ENCODE measurements at regions not wholly inside any gene's neighbourhood (a gene's known extent, or its start where the extent isn't known, plus 50 kb on each side); places are given as distances from the start of the nearest gene placed in this dataset.

- Histone ChIP-seq H3K27me3 (no peaks in the 10 kb centered on the region), H3K27ac (no peak overlapping the region), H3K9me3 (no peaks in the 10 kb centered on the region), H3K4me3 (no peak overlapping the region), H3K36me3 (ENCODE audit: low read depth, missing control alignments) (no peaks in the 10 kb centered on the region), H3K4me1 (no peaks in the 10 kb centered on the region)
- DNase-seq: no peak
- intact Hi-C loops (cut with DNase I; ENCODE audit: low total_unique reads): no loop called here
- TF ChIP-seq, protein P1, sequence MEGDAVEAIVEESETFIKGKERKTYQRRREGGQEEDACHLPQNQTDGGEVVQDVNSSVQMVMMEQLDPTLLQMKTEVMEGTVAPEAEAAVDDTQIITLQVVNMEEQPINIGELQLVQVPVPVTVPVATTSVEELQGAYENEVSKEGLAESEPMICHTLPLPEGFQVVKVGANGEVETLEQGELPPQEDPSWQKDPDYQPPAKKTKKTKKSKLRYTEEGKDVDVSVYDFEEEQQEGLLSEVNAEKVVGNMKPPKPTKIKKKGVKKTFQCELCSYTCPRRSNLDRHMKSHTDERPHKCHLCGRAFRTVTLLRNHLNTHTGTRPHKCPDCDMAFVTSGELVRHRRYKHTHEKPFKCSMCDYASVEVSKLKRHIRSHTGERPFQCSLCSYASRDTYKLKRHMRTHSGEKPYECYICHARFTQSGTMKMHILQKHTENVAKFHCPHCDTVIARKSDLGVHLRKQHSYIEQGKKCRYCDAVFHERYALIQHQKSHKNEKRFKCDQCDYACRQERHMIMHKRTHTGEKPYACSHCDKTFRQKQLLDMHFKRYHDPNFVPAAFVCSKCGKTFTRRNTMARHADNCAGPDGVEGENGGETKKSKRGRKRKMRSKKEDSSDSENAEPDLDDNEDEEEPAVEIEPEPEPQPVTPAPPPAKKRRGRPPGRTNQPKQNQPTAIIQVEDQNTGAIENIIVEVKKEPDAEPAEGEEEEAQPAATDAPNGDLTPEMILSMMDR (IDR thresholded peaks at IDR 0.05): no peak
- no peak for TF ChIP-seq POLR2A (IDR thresholded peaks at IDR 0.05)
- 93 to 97% methylated on average over 2 of the region's 2 CpGs for WGBS, 2 donors
These were observed 329.6 kb downstream of the MED10 start for GRCh38 chr5:6048746-6049145.

DNA sequence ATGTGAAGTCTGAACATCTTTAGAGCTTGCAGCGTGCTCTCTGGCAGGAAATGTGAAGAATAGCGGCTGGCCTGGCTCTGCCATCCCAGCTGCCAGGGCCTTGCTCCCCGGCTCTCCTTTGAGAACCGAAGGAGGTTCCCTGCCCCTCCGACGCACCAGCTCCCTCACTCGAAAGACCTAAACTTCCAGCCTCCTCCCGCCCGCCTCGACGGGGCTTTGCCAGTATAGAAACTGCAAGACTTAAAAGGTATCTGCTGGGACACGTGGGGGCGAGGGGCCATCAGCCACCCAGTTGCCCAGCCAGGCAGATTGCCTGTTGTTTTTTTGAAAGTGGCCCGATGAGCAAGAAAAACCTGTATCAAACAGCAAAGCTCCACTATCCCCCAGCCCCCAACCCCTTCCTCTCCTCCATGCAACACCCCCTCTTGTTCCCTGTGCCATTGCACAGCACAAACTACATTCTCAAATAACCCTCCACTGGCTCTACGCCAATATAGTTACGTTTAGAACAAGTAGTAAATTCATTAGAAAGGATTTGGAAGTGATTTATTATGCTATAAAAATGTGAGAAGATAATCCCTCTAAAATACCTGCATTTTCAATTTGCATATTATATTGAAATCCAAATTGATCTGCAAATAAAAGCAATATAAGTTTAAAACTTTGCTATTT, 331.9 kb downstream of the MED10 start:
- intact Hi-C loops (cut with DNase I; ENCODE audit: low total_unique reads): no loop called here
- Histone ChIP-seq H3K9me3 (no peaks in the 10 kb centered on the region), H3K4me3 (no peak overlapping the region), H3K36me3 (ENCODE audit: low read depth, missing control alignments) (no peaks in the 10 kb centered on the region), H3K27ac (no peak overlapping the region), H3K4me1 (no peaks in the 10 kb centered on the region), H3K27me3 (no peaks in the 10 kb centered on the region)
- TF ChIP-seq, protein P1 (IDR thresholded peaks at IDR 0.05): no peak
- no peak for TF ChIP-seq POLR2A (IDR thresholded peaks at IDR 0.05)
- DNase-seq: no peak
- 55 to 63% methylated on average over 14 to 16 of the region's 16 CpGs for WGBS, 2 donors

- DNase-seq: no peak
- intact Hi-C loops (cut with DNase I; ENCODE audit: low total_unique reads): no loop called here
- Histone ChIP-seq H3K4me3 (no peak overlapping the region), H3K4me1 (no peaks in the 10 kb centered on the region), H3K9me3 (no peaks in the 10 kb centered on the region), H3K27me3 (no peaks in the 10 kb centered on the region), H3K36me3 (ENCODE audit: low read depth, missing control alignments) (no peaks in the 10 kb centered on the region), H3K27ac (no peak overlapping the region)
- 70 to 79% methylated on average over 13 of the region's 13 CpGs for WGBS, 2 donors
- TF ChIP-seq, protein P1 (IDR thresholded peaks at IDR 0.05): no peak
- TF ChIP-seq POLR2A (IDR thresholded peaks at IDR 0.05): no peak
These were observed 334.6 kb downstream of the MED10 start for GRCh38 chr5:6043491-6044310.

DNA sequence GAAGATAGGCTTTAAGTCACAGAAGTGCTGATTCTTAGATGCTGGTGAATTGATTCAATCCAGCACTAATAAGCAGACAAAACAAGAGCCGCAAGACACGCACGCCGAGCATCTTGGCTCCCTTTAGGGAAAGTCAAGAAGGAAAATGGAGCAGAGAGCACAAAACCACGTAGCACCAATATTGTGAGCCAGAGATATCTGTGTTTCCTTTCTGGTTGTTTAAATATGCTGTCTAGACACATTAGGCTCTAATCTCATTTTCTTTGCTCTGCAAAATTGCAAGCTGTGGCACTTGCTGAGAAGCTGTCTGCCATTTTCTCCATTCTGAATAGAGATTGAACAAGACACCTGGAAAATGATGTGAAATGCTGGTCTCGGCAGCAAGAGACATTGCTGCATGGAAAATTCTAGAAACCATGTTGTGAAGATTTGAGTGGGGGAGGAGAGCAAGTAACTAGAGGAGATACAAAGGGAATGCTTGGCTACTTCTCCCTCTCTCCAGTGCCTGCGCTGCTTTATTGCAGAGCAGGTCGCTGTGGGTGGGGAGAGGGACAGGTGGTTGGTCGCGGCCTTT, 336.3 kb downstream of the MED10 start:
- TF ChIP-seq, protein P1 (IDR thresholded peaks at IDR 0.05): no peak
- no peak for TF ChIP-seq POLR2A (IDR thresholded peaks at IDR 0.05)
- 88 to 94% methylated on average over 10 of the region's 10 CpGs for WGBS, 2 donors
- intact Hi-C loops (cut with DNase I; ENCODE audit: low total_unique reads): no loop called here
- no peak overlapping the region for H3K4me3 ChIP-seq
- H3K36me3 ChIP-seq (ENCODE audit: low read depth, missing control alignments): no peaks in the 10 kb centered on the region
- no peaks in the 10 kb centered on the region for H3K9me3 ChIP-seq
- no peak overlapping the region for H3K27ac ChIP-seq
- DNase-seq: no peak
- H3K27me3 ChIP-seq: no peaks in the 10 kb centered on the region
- H3K4me1 ChIP-seq: no peaks in the 10 kb centered on the region
